HepG2 (cell line): ENCODE measurements at regions not wholly inside any gene's neighbourhood (a gene's known extent, or its start where the extent isn't known, plus 50 kb on each side); places are given as distances from the start of the nearest gene placed in this dataset.
A peak's percentile ranks its signal among the peaks of the same experiment; 100 is the strongest.

ENCODE experiments used
- ARNT ChIP-seq: fragments of 450-650 bp; IDR thresholded peaks from 2 replicates; pipeline ENCODE4 v1.6.1; 2017
- FOXK2 ChIP-seq: fragments of 450-650 bp; IDR thresholded peaks from 2 replicates; pipeline ENCODE4 v1.6.1; 2016
- FOXM1 ChIP-seq: sonication (generic); formaldehyde crosslinking; IDR thresholded peaks from 2 replicates; pipeline ENCODE4 v1.5.0; 2020; ENCODE audit warnings: missing genetic modification reagents
- GTF2F1 ChIP-seq: fragments of 150-350 bp; IDR thresholded peaks from 2 replicates; pipeline ENCODE4 v1.6.1; 2014; ENCODE audit warnings: low read length
- PAX8 ChIP-seq: sonication (generic); formaldehyde crosslinking; IDR thresholded peaks from 2 replicates; pipeline ENCODE4 v1.8.0; 2022; ENCODE audit warnings: mild to moderate bottlenecking, missing genetic modification reagents, borderline replicate concordance
- PHF21A ChIP-seq: sonication (generic); formaldehyde crosslinking; IDR thresholded peaks from 2 replicates; pipeline ENCODE4 v1.5.0; 2020; ENCODE audit warnings: mild to moderate bottlenecking, missing genetic modification reagents
- PTBP1 ChIP-seq: fragments of 200-400 bp; formaldehyde crosslinking; IDR thresholded peaks from 2 replicates; pipeline ENCODE4 v1.6.1; 2018; ENCODE audit warnings: low read length, low read depth; ENCODE audit not compliant: poor library complexity, severe bottlenecking
- SETDB1 ChIP-seq: sonication (generic); formaldehyde crosslinking; IDR thresholded peaks from 2 replicates; pipeline ENCODE4 v1.5.1; 2020; ENCODE audit warnings: missing genetic modification reagents, mild to moderate bottlenecking, borderline replicate concordance
- TBX2 ChIP-seq: sonication (generic); formaldehyde crosslinking; IDR thresholded peaks from 2 replicates; pipeline ENCODE4 v1.5.0; 2020; ENCODE audit warnings: missing genetic modification reagents, mild to moderate bottlenecking, borderline replicate concordance
- YY1 ChIP-seq: IDR thresholded peaks from 2 replicates; pipeline ENCODE4 v1.6.1; 2011; ENCODE audit warnings: low read length, low read depth, moderate library complexity, mild to moderate bottlenecking; ENCODE audit not compliant: insufficient read depth, insufficient replicate concordance
- ZFP37 ChIP-seq: sonication (generic); formaldehyde crosslinking; IDR thresholded peaks from 2 replicates; pipeline ENCODE4 v1.4.0; 2020; ENCODE audit warnings: missing genetic modification reagents, borderline replicate concordance
- ZFX ChIP-seq: sonication (generic); formaldehyde crosslinking; IDR thresholded peaks from 2 replicates; pipeline ENCODE4 v1.4.0; 2020; ENCODE audit warnings: mild to moderate bottlenecking, low read depth, missing genetic modification reagents, moderate library complexity
- ZMAT3 ChIP-seq: sonication (generic); formaldehyde crosslinking; conservative IDR thresholded peaks from 2 replicates; pipeline ENCODE4 v1.7.0; 2021; ENCODE audit warnings: missing genetic modification reagents
- ZNF136 ChIP-seq: sonication (generic); formaldehyde crosslinking; IDR thresholded peaks from 2 replicates; pipeline ENCODE4 v1.8.1; 2022; ENCODE audit warnings: low read depth, mild to moderate bottlenecking, moderate library complexity, missing genetic modification reagents
- ZNF253 ChIP-seq: sonication (generic); formaldehyde crosslinking; IDR thresholded peaks from 2 replicates; pipeline ENCODE4 v1.8.0; 2022; ENCODE audit warnings: mild to moderate bottlenecking, missing genetic modification reagents, borderline replicate concordance
- ZNF335 ChIP-seq: sonication (generic); formaldehyde crosslinking; IDR thresholded peaks from 2 replicates; pipeline ENCODE4 v1.4.0; 2020; ENCODE audit warnings: missing genetic modification reagents
- ZNF343 ChIP-seq: sonication (generic); formaldehyde crosslinking; IDR thresholded peaks from 2 replicates; pipeline ENCODE4 v1.4.0; 2020; ENCODE audit warnings: mild to moderate bottlenecking, missing genetic modification reagents
- ZNF564 ChIP-seq: sonication (generic); formaldehyde crosslinking; IDR thresholded peaks from 2 replicates; pipeline ENCODE4 v1.8.1; 2023; ENCODE audit warnings: mild to moderate bottlenecking, missing genetic modification reagents
- ZNF614 ChIP-seq: IDR thresholded peaks from 2 replicates; pipeline ENCODE4 v1.6.1; 2018; ENCODE audit warnings: missing biosample characterization, missing genetic modification reagents, inconsistent platforms, borderline replicate concordance
- ZNF652 ChIP-seq: IDR thresholded peaks from 2 replicates; pipeline ENCODE4 v1.6.1; 2016; ENCODE audit warnings: low read depth, borderline replicate concordance
- TF ChIP-seq, protein P1 (sequence below): sonication (generic); formaldehyde crosslinking; IDR thresholded peaks from 2 replicates; pipeline ENCODE4 v1.5.0; 2020; ENCODE audit warnings: mild to moderate bottlenecking, low read depth, missing genetic modification reagents, borderline replicate concordance
- TF ChIP-seq, protein P2 (sequence below): sonication (generic); formaldehyde crosslinking; IDR thresholded peaks from 2 replicates; pipeline ENCODE4 v1.4.0; 2020; ENCODE audit warnings: missing genetic modification reagents, borderline replicate concordance
- TF ChIP-seq, protein P3 (sequence below): sonication (generic); formaldehyde crosslinking; IDR thresholded peaks from 2 replicates; pipeline ENCODE4 v1.5.0; 2020; ENCODE audit warnings: missing genetic modification reagents

- TF ChIP-seq, protein P1, sequence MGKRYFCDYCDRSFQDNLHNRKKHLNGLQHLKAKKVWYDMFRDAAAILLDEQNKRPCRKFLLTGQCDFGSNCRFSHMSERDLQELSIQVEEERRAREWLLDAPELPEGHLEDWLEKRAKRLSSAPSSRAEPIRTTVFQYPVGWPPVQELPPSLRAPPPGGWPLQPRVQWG, result no peak
- peak; percentile 63; the same call in 1 of the 2 replicates for TF ChIP-seq ZFP37 (CRISPR knock-in tag)
- TF ChIP-seq PAX8 (CRISPR knock-in tag), result no peak
- TF ChIP-seq, protein P2, sequence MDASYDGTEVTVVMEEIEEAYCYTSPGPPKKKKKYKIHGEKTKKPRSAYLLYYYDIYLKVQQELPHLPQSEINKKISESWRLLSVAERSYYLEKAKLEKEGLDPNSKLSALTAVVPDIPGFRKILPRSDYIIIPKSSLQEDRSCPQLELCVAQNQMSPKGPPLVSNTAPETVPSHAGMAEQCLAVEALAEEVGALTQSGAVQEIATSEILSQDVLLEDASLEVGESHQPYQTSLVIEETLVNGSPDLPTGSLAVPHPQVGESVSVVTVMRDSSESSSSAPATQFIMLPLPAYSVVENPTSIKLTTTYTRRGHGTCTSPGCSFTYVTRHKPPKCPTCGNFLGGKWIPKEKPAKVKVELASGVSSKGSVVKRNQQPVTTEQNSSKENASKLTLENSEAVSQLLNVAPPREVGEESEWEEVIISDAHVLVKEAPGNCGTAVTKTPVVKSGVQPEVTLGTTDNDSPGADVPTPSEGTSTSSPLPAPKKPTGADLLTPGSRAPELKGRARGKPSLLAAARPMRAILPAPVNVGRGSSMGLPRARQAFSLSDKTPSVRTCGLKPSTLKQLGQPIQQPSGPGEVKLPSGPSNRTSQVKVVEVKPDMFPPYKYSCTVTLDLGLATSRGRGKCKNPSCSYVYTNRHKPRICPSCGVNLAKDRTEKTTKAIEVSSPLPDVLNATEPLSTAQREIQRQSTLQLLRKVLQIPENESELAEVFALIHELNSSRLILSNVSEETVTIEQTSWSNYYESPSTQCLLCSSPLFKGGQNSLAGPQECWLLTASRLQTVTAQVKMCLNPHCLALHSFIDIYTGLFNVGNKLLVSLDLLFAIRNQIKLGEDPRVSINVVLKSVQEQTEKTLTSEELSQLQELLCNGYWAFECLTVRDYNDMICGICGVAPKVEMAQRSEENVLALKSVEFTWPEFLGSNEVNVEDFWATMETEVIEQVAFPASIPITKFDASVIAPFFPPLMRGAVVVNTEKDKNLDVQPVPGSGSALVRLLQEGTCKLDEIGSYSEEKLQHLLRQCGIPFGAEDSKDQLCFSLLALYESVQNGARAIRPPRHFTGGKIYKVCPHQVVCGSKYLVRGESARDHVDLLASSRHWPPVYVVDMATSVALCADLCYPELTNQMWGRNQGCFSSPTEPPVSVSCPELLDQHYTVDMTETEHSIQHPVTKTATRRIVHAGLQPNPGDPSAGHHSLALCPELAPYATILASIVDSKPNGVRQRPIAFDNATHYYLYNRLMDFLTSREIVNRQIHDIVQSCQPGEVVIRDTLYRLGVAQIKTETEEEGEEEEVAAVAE (CRISPR knock-in tag), result 0 out of 2 replicates have a peak, but pooled peaks have one; percentile 48
- no peak for TF ChIP-seq SETDB1 (CRISPR knock-in tag)
- TF ChIP-seq FOXK2, result no peak
- TF ChIP-seq ZMAT3 (CRISPR knock-in tag), result no peak
- TF ChIP-seq ZNF614 (CRISPR knock-in tag), result peak; percentile 56; the same call in 1 of the 2 replicates
- no peak; the same call in 1 of the 2 replicates for TF ChIP-seq ZNF253 (CRISPR knock-in tag)
- TF ChIP-seq ZFX (CRISPR knock-in tag), result peak; percentile 84
- no peak for TF ChIP-seq GTF2F1
- no peak for TF ChIP-seq ZNF652 (CRISPR knock-in tag)
- TF ChIP-seq, protein P3, sequence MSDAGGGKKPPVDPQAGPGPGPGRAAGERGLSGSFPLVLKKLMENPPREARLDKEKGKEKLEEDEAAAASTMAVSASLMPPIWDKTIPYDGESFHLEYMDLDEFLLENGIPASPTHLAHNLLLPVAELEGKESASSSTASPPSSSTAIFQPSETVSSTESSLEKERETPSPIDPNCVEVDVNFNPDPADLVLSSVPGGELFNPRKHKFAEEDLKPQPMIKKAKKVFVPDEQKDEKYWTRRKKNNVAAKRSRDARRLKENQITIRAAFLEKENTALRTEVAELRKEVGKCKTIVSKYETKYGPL (CRISPR knock-in tag), result no peak
- TF ChIP-seq ZNF335 (CRISPR knock-in tag), result no peak
- TF ChIP-seq PHF21A (CRISPR knock-in tag), result peak; percentile 11; the same call in 1 of the 2 replicates
- TF ChIP-seq ZNF343 (CRISPR knock-in tag), result no peak
- TF ChIP-seq FOXM1, result 0 out of 2 replicates have a peak, but pooled peaks have one; percentile 27
- TF ChIP-seq YY1, result peak; percentile 25
- 0 out of 2 replicates have a peak, but pooled peaks have one; percentile 40 for TF ChIP-seq ZNF564
- TF ChIP-seq PTBP1, result no peak
- TF ChIP-seq ARNT, result no peak
- peak; percentile 16; the same call in 1 of the 2 replicates for TF ChIP-seq TBX2 (CRISPR knock-in tag)
- TF ChIP-seq ZNF136 (CRISPR knock-in tag), result peak; percentile 95
These were observed 188.1 kb downstream of the ZEB2 start (continued) for GRCh38 chr2:144331674-144332355.
